GM12878 (cell line): ENCODE measurements at regions not wholly inside any gene's neighbourhood (a gene's known extent, or its start where the extent isn't known, plus 50 kb on each side); places are given as distances from the start of the nearest gene placed in this dataset.

Source experiments
- CTCF ChIP-seq, 3 experiments: IDR thresholded peaks in 2 of 3; conservative IDR thresholded peaks in 1 of 3; 2 replicates each; pipeline ENCODE4 v1.5.1; 2011; ENCODE audit warnings: low read depth in 3 of 3, low read length in 3 of 3, mild to moderate bottlenecking in 3 of 3, control low read depth in 2 of 3, moderate library complexity in 2 of 3, inconsistent platforms in 1 of 3, mixed read lengths in 1 of 3; ENCODE audit not compliant: control insufficient read depth in 2 of 3, insufficient read depth in 1 of 3; ENCODE audit errors: extremely low read depth in 1 of 3
- EP300 ChIP-seq, 2 experiments: fragments of 150-350 bp in 1 of 2; IDR thresholded peaks; 2 replicates each; pipeline ENCODE4 v1.6.1; 2011 to 2012; ENCODE audit warnings: low read depth in 2 of 2, low read length in 2 of 2, borderline replicate concordance in 1 of 2, improper control_type of control experiment in 1 of 2, inconsistent platforms in 1 of 2; ENCODE audit not compliant: control insufficient read depth in 1 of 2
- NFIC ChIP-seq: IDR thresholded peaks from 2 replicates; pipeline ENCODE4 v1.6.1; 2012; ENCODE audit warnings: low read depth, mild to moderate bottlenecking, inconsistent platforms, low read length, moderate library complexity
- POLR2AphosphoS2 ChIP-seq: IDR thresholded peaks from 2 replicates; pipeline ENCODE4 v1.6.1; 2011; ENCODE audit warnings: low read depth, mild to moderate bottlenecking, low read length, improper control_type of control experiment, moderate library complexity
- RAD51 ChIP-seq: fragments of 450-650 bp; IDR thresholded peaks from 2 replicates; pipeline ENCODE4 v1.6.1; 2016; ENCODE audit warnings: moderate library complexity, mild to moderate bottlenecking, inconsistent platforms
- RB1 ChIP-seq: fragments of 450-650 bp; formaldehyde crosslinking; IDR thresholded peaks from 2 replicates; pipeline ENCODE4 v1.6.1; 2017; ENCODE audit warnings: mild to moderate bottlenecking, borderline replicate concordance
- SUZ12 ChIP-seq: fragments of 200-600 bp; sonication (generic); IDR thresholded peaks from one replicate; pipeline ENCODE4 v1.6.1; 2018; ENCODE audit warnings: antibody characterized with exemption, mild to moderate bottlenecking; ENCODE audit not compliant: unreplicated experiment
- TARDBP ChIP-seq: IDR thresholded peaks from 2 replicates; pipeline ENCODE4 v1.6.1; 2016; ENCODE audit warnings: borderline replicate concordance
- ZBTB11 ChIP-seq: fragments of 450-650 bp; formaldehyde crosslinking; IDR thresholded peaks from 2 replicates; pipeline ENCODE4 v1.5.0; 2022; ENCODE audit warnings: mild to moderate bottlenecking, missing genetic modification characterization

- TF ChIP-seq TARDBP: no peak
- TF ChIP-seq RAD51: no peak
- no peak for TF ChIP-seq RB1
- no peak for TF ChIP-seq NFIC
- no peak for TF ChIP-seq ZBTB11 (CRISPR knock-in tag)
- TF ChIP-seq POLR2AphosphoS2: no peak
- no peak for TF ChIP-seq EP300 (IDR thresholded peaks at IDR 0.05; ENCODE audit: borderline replicate concordance in 1 of 2, control insufficient read depth in 1 of 2, low read depth in 2 of 2, low read length in 2 of 2)
- no peak for TF ChIP-seq CTCF (IDR thresholded peaks at IDR 0.05 in 2 of 3, conservative IDR thresholded peaks at IDR 0.05 in 1 of 3; ENCODE audit: control insufficient read depth in 2 of 3, extremely low read depth in 1 of 3, insufficient read depth in 1 of 3, low read depth in 3 of 3, low read length in 3 of 3)
- TF ChIP-seq SUZ12: no peak
Measured at GRCh38 chr10:1952126-1953095, 215.1 kb upstream of the ADARB2 start.
